HepG2 (cell line): ENCODE measurements at regions not wholly inside any gene's neighbourhood (a gene's known extent, or its start where the extent isn't known, plus 50 kb on each side); places are given as distances from the start of the nearest gene placed in this dataset.

ENCODE experiments used
- ATAC-seq: fragments of 200-7000 bp; cut with Tn5 transposase; 3 replicates; pipeline ENCODE4 v1.9.1; 2020; ENCODE audit warnings: mild to moderate bottlenecking, moderate library complexity
- BruUV-seq: library from RNA; stranded (reverse); fragments of 400-500 nt; replicated peaks from 2 replicates; lab custom pipeline; 2021; lab: Mats Ljungman, UMichigan
- CTCF ChIA-PET: fragments of 300-600 bp; formaldehyde crosslinking; extraction: SDS; loops from one replicate; lab custom pipeline; 2021; ENCODE audit warnings: low total read pairs, inconsistent platforms, low intra/inter-chr PET ratio; lab: Yijun Ruan, JAX
- POLR2A ChIA-PET: fragments of 350-600 bp; sonication (Branson Sonifier 250); formaldehyde crosslinking; loops from one replicate; lab custom pipeline; 2020; ENCODE audit warnings: antibody characterized with exemption, inconsistent platforms; lab: Yijun Ruan, JAX
- DNase-seq: peaks from one replicate; pipeline ENCODE4 v3.0.0-alpha.2; 2015; ENCODE audit warnings: low spot score
- FAIRE-seq: peaks from 3 replicates; lab custom pipeline; 2011; peaks lifted over from hg19 to GRCh38; lab: Jason Lieb, UNC
- H2AFZ ChIP-seq: one replicate; pipeline ENCODE4 v1.6.1; 2011; ENCODE audit warnings: low read length, inconsistent platforms
- H3K27ac ChIP-seq: fragments of 300-600 bp; 3 replicates; pipeline ENCODE4 v1.8.0; 2011; ENCODE audit warnings: mixed run types, mild to moderate bottlenecking, mixed read lengths, low read length, inconsistent platforms; ENCODE audit not compliant: insufficient read depth; ENCODE audit errors: extremely low read length
- H3K27me3 ChIP-seq, 2 experiments: fragments of 200-600 bp in 1 of 2; 2 replicates in 1 of 2; 3 replicates in 1 of 2; pipeline versions ENCODE4 v1.6.0 to v1.8.0; 2011; ENCODE audit warnings: low read length in 2 of 2, mild to moderate bottlenecking in 2 of 2, moderate library complexity in 2 of 2, inconsistent platforms in 1 of 2; ENCODE audit not compliant: insufficient read depth in 2 of 2, control insufficient read depth in 1 of 2
- H3K36me3 ChIP-seq, 2 experiments: fragments of 200-600 bp in 1 of 2; replicated peaks in 1 of 2; 2 replicates in 1 of 2; 3 replicates in 1 of 2; pipeline versions ENCODE4 v1.5.1 to v1.8.0; 2011; ENCODE audit warnings: low read length in 2 of 2, inconsistent platforms in 1 of 2; ENCODE audit not compliant: insufficient read depth in 2 of 2, control insufficient read depth in 1 of 2
- H3K4me1 ChIP-seq: 2 replicates; pipeline ENCODE4 v1.5.1; 2012; ENCODE audit warnings: low read length, inconsistent platforms; ENCODE audit not compliant: insufficient read depth
- H3K4me2 ChIP-seq: 2 replicates; pipeline ENCODE4 v1.6.0; 2011; ENCODE audit warnings: low read depth, low read length, inconsistent platforms
- H3K4me3 ChIP-seq, 3 experiments: fragments of 200-600 bp in 1 of 3; sonication (generic), shearing (Covaris generic) in 1 of 3; replicated peaks in 1 of 3; 2 replicates each; pipeline ENCODE4 v1.5.1; 2011 to 2016; ENCODE audit warnings: low read length in 3 of 3, inconsistent platforms in 2 of 3, low read depth in 2 of 3, mild to moderate bottlenecking in 2 of 3, control low read depth in 1 of 3, mixed read lengths in 1 of 3; ENCODE audit not compliant: insufficient read depth in 1 of 3
- H3K79me2 ChIP-seq: one replicate; pipeline ENCODE4 v1.6.1; 2011; ENCODE audit warnings: low read length, inconsistent platforms; ENCODE audit not compliant: insufficient read depth
- H3K9ac ChIP-seq: 2 replicates; pipeline ENCODE4 v1.6.0; 2011; ENCODE audit warnings: mild to moderate bottlenecking, low read depth, low read length, inconsistent platforms; ENCODE audit not compliant: insufficient read depth
- H3K9me3 ChIP-seq: 2 replicates; pipeline ENCODE4 v1.5.1; 2012; ENCODE audit warnings: mild to moderate bottlenecking, low read length
- H4K20me1 ChIP-seq: 2 replicates; pipeline ENCODE4 v1.6.0; 2011; ENCODE audit warnings: inconsistent platforms, mild to moderate bottlenecking, low read length, moderate library complexity; ENCODE audit not compliant: insufficient read depth
- HHEX ChIP-seq: IDR thresholded peaks from 2 replicates; pipeline ENCODE4 v1.6.1; 2016; ENCODE audit warnings: control low read depth
- KLF9 ChIP-seq: IDR thresholded peaks from 2 replicates; pipeline ENCODE4 v1.6.1; 2016; ENCODE audit warnings: low read depth
- MYNN ChIP-seq: sonication (generic); formaldehyde crosslinking; IDR thresholded peaks from 2 replicates; pipeline ENCODE4 v1.4.0; 2020; ENCODE audit warnings: mild to moderate bottlenecking, low read depth, missing genetic modification reagents
- RFXAP ChIP-seq: sonication (generic); formaldehyde crosslinking; IDR thresholded peaks from 2 replicates; pipeline ENCODE4 v1.4.0; 2020; ENCODE audit warnings: missing genetic modification reagents, borderline replicate concordance
- SALL2 ChIP-seq: sonication (generic); formaldehyde crosslinking; IDR thresholded peaks from 2 replicates; pipeline ENCODE4 v1.8.1; 2023; ENCODE audit warnings: mild to moderate bottlenecking, missing genetic modification reagents, inconsistent platforms
- SIX1 ChIP-seq: sonication (generic); formaldehyde crosslinking; IDR thresholded peaks from 2 replicates; pipeline ENCODE4 v1.4.0; 2020; ENCODE audit warnings: missing genetic modification reagents, borderline replicate concordance
- TARDBP ChIP-seq: sonication (generic); formaldehyde crosslinking; IDR thresholded peaks from 2 replicates; pipeline ENCODE4 v1.8.0; 2022; ENCODE audit warnings: mild to moderate bottlenecking, missing genetic modification reagents
- XBP1 ChIP-seq: sonication (generic); formaldehyde crosslinking; IDR thresholded peaks from 2 replicates; pipeline ENCODE4 v1.5.0; 2020; ENCODE audit warnings: missing genetic modification reagents
- ZFP82 ChIP-seq: sonication (generic); formaldehyde crosslinking; IDR thresholded peaks from 2 replicates; pipeline ENCODE4 v1.5.1; 2020; ENCODE audit warnings: mild to moderate bottlenecking, missing genetic modification reagents, borderline replicate concordance
- ZNF44 ChIP-seq: sonication (generic); formaldehyde crosslinking; IDR thresholded peaks from 2 replicates; pipeline ENCODE4 v1.5.1; 2020; ENCODE audit warnings: mild to moderate bottlenecking, missing genetic modification reagents
- ZNF570 ChIP-seq: sonication (generic); formaldehyde crosslinking; IDR thresholded peaks from 2 replicates; pipeline ENCODE4 v1.4.0; 2020; ENCODE audit warnings: mild to moderate bottlenecking, missing genetic modification reagents, borderline replicate concordance
- ZNF75D ChIP-seq: sonication (generic); formaldehyde crosslinking; IDR thresholded peaks from 2 replicates; pipeline ENCODE4 v1.8.1; 2023; ENCODE audit warnings: missing genetic modification reagents, mild to moderate bottlenecking, borderline replicate concordance
- WGBS: methylation state at CpG from one replicate; pipeline ENCODE4 v1.1.6; 2017; ENCODE audit warnings: low lambda C conversion rate; 5-methylcytosine and 5-hydroxymethylcytosine counted together
- in situ Hi-C: cut with HindIII; loops from 2 replicates; pipeline ENCODE4 v1.10.0; 2017; ENCODE audit warnings: low pct_unique_long_range_greater_than_20kb; ENCODE audit not compliant: extremely low pct_ligation_motif_present
- intact Hi-C: fragments of 100-400 bp; cut with micrococcal nuclease; formaldehyde crosslinking; loops from one replicate; pipeline ENCODE4 v1.10.0; 2022; ENCODE audit not compliant: unreplicated experiment
- TF ChIP-seq, protein P1 (sequence below): sonication (generic); formaldehyde crosslinking; IDR thresholded peaks from 2 replicates; pipeline ENCODE4 v1.4.0; 2020; ENCODE audit warnings: missing genetic modification reagents, borderline replicate concordance
- TF ChIP-seq, protein P2 (sequence below), 2 experiments: fragments of 450-650 bp in 1 of 2; sonication (generic) in 1 of 2; formaldehyde crosslinking; IDR thresholded peaks; 2 replicates each; pipeline versions ENCODE4 v1.5.0 to v1.8.0; 2020 to 2022; ENCODE audit warnings: mild to moderate bottlenecking in 1 of 2, missing genetic modification reagents in 1 of 2

DNA sequence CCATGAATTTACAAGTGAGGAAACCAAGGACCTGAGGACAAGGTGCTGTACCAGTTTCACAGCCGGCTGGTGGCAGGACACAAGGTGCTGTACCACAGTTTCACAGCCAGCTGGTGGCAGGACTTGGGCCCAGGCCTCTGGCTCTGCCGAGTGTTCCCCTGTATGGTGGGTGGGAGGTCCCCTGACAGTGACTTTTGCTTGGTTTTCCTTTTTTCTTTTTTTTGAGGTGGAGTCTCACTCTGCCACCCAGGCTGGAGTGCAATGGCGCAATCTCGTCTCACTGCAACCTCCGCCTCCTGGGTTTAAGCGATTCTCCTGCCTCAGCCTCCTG lies 212.4 kb downstream of the LY86 start:
- Histone ChIP-seq H4K20me1 (no peaks in the 10 kb centered on the region), H3K36me3 (no peaks in the 10 kb centered on the region), H3K4me1 (no peaks in the 10 kb centered on the region), H2AFZ (no peak overlapping the region), H3K9ac (no peak overlapping the region), H3K4me3 (no peak overlapping the region), H3K4me2 (no peak overlapping the region), H3K79me2 (no peaks in the 10 kb centered on the region), H3K27ac (no peak overlapping the region), H3K27me3 (peaks cover 3 to 18% of the 10 kb centered on the region in 2 experiments; a peak in 4 of 5 replicates), H3K9me3 (no peaks in the 10 kb centered on the region)
- intact Hi-C loops (no loop called here), in situ Hi-C loops (no loop called here)
- POLR2A ChIA-PET: no interaction called here
- FAIRE-seq: no peak
- TF ChIP-seq ZNF44 (CRISPR knock-in tag) (no peak), ZNF570 (CRISPR knock-in tag) (no peak), TARDBP (CRISPR knock-in tag) (no peak), SIX1 (no peak), RFXAP (CRISPR knock-in tag) (no peak), KLF9 (CRISPR knock-in tag) (no peak), HHEX (CRISPR knock-in tag) (no peak), ZFP82 (CRISPR knock-in tag) (no peak), ZNF75D (CRISPR knock-in tag) (no peak), XBP1 (CRISPR knock-in tag) (no peak), SALL2 (CRISPR knock-in tag) (no peak), MYNN (no peak)
- TF ChIP-seq, protein P1, sequence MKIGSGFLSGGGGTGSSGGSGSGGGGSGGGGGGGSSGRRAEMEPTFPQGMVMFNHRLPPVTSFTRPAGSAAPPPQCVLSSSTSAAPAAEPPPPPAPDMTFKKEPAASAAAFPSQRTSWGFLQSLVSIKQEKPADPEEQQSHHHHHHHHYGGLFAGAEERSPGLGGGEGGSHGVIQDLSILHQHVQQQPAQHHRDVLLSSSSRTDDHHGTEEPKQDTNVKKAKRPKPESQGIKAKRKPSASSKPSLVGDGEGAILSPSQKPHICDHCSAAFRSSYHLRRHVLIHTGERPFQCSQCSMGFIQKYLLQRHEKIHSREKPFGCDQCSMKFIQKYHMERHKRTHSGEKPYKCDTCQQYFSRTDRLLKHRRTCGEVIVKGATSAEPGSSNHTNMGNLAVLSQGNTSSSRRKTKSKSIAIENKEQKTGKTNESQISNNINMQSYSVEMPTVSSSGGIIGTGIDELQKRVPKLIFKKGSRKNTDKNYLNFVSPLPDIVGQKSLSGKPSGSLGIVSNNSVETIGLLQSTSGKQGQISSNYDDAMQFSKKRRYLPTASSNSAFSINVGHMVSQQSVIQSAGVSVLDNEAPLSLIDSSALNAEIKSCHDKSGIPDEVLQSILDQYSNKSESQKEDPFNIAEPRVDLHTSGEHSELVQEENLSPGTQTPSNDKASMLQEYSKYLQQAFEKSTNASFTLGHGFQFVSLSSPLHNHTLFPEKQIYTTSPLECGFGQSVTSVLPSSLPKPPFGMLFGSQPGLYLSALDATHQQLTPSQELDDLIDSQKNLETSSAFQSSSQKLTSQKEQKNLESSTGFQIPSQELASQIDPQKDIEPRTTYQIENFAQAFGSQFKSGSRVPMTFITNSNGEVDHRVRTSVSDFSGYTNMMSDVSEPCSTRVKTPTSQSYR (CRISPR knock-in tag): no peak
- TF ChIP-seq, protein P2, sequence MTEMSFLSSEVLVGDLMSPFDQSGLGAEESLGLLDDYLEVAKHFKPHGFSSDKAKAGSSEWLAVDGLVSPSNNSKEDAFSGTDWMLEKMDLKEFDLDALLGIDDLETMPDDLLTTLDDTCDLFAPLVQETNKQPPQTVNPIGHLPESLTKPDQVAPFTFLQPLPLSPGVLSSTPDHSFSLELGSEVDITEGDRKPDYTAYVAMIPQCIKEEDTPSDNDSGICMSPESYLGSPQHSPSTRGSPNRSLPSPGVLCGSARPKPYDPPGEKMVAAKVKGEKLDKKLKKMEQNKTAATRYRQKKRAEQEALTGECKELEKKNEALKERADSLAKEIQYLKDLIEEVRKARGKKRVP (CRISPR knock-in tag; IDR thresholded peaks at IDR 0.05): no peak
- no peak for DNase-seq
- CTCF ChIA-PET: no interaction called here
- BruUV-seq: no TSS peak
- no peak for ATAC-seq
- 66% methylated on average over 6 of the region's 6 CpGs for WGBS
